Prostate gland (tissue), 2 donors: ENCODE measurements at regions not wholly inside any gene's neighbourhood (a gene's known extent, or its start where the extent isn't known, plus 50 kb on each side); places are given as distances from the start of the nearest gene placed in this dataset.

Experiments used
- DNase-seq: peaks from one replicate; pipeline ENCODE4 v3.0.0-alpha.2; 2019; ENCODE audit warnings: low spot score
- H3K27ac ChIP-seq, 2 donors: fragments of 200-600 bp; sonication (generic); 2 replicates each; pipeline ENCODE4 v1.5.1; 2017 to 2019
- H3K27me3 ChIP-seq: fragments of 200-600 bp; sonication (generic); replicated peaks from 2 replicates; pipeline ENCODE4 v1.5.1; 2019; ENCODE audit not compliant: insufficient read depth
- H3K36me3 ChIP-seq, 2 donors: fragments of 200-600 bp; sonication (generic); 1 replicate in 1 of 2; 2 replicates in 1 of 2; pipeline versions ENCODE4 v1.5.1 to v1.8.1; 2017 to 2019
- H3K4me1 ChIP-seq: fragments of 200-600 bp; sonication (generic); replicated peaks from 2 replicates; pipeline ENCODE4 v1.5.1; 2019
- H3K4me3 ChIP-seq, 2 donors: fragments of 200-600 bp; sonication (generic); 2 replicates each; pipeline ENCODE4 v1.5.1; 2017 to 2019
- H3K9me3 ChIP-seq: fragments of 200-600 bp; sonication (generic); 2 replicates; pipeline ENCODE4 v1.5.1; 2017
- CTCF ChIP-seq, 4 experiments: fragments of 200-600 bp in 2 of 4; fragments of 450-650 bp in 2 of 4; sonication (generic) in 2 of 4; IDR thresholded peaks; 1 replicate in 3 of 4; 2 replicates in 1 of 4; pipeline ENCODE4 v1.5.1; 2016 to 2019; ENCODE audit warnings: antibody characterized with exemption in 4 of 4, mild to moderate bottlenecking in 2 of 4, moderate library complexity in 2 of 4
- POLR2A ChIP-seq: fragments of 450-650 bp; IDR thresholded peaks from one replicate; pipeline ENCODE4 v1.6.1; 2016; ENCODE audit warnings: antibody characterized with exemption, mild to moderate bottlenecking
- POLR2AphosphoS5 ChIP-seq: sonication (generic); formaldehyde crosslinking; IDR thresholded peaks from one replicate; pipeline ENCODE4 v1.6.1; 2017; ENCODE audit warnings: antibody characterized with exemption
- WGBS: methylation state at CpG from one replicate; pipeline ENCODE4 v1.1.5; 2018; 5-methylcytosine and 5-hydroxymethylcytosine counted together
- intact Hi-C: fragments of 100-400 bp; cut with DNase I; formaldehyde crosslinking; loops from one replicate; pipeline ENCODE4 v1.14.2; 2022

GRCh38 chrX:137234651-137235402 lies 201.0 kb upstream of the GPR101 start:
- WGBS = 48% methylated on average over 6 of the region's 6 CpGs
- Histone ChIP-seq H3K9me3 (no peaks in the 10 kb centered on the region), H3K27ac (no peak overlapping the region), H3K27me3 (no peaks in the 10 kb centered on the region), H3K4me3 (no peak overlapping the region), H3K4me1 (no peaks in the 10 kb centered on the region), H3K36me3 (no peaks in the 10 kb centered on the region)
- intact Hi-C loops = no loop called here
- TF ChIP-seq POLR2AphosphoS5 (no peak), CTCF (IDR thresholded peaks at IDR 0.05) (no peak), POLR2A (no peak)
- DNase-seq = no peak

GRCh38 chrX:137233478-137233877 lies 199.7 kb upstream of the GPR101 start:
- DNase-seq = no peak
- Histone ChIP-seq H3K27me3 (no peaks in the 10 kb centered on the region), H3K27ac (no peak overlapping the region), H3K36me3 (no peaks in the 10 kb centered on the region), H3K4me3 (no peak overlapping the region), H3K9me3 (no peaks in the 10 kb centered on the region), H3K4me1 (no peaks in the 10 kb centered on the region)
- no peak for TF ChIP-seq POLR2A
- no peak for TF ChIP-seq POLR2AphosphoS5
- TF ChIP-seq CTCF (IDR thresholded peaks at IDR 0.05) = no peak
- intact Hi-C loops = no loop called here
- 66% methylated on average over 3 of the region's 3 CpGs for WGBS

GRCh38 chrX:137227151-137227550 lies 193.4 kb upstream of the GPR101 start:
- TF ChIP-seq CTCF (IDR thresholded peaks at IDR 0.05) (no peak), POLR2A (no peak), POLR2AphosphoS5 (no peak)
- DNase-seq = no peak
- Histone ChIP-seq H3K4me3 (no peak overlapping the region), H3K27ac (no peak overlapping the region), H3K9me3 (no peaks in the 10 kb centered on the region), H3K27me3 (no peaks in the 10 kb centered on the region), H3K4me1 (no peaks in the 10 kb centered on the region), H3K36me3 (no peaks in the 10 kb centered on the region)
- intact Hi-C loops = no loop called here
- WGBS = 48% methylated on average over 2 of the region's 2 CpGs

DNA sequence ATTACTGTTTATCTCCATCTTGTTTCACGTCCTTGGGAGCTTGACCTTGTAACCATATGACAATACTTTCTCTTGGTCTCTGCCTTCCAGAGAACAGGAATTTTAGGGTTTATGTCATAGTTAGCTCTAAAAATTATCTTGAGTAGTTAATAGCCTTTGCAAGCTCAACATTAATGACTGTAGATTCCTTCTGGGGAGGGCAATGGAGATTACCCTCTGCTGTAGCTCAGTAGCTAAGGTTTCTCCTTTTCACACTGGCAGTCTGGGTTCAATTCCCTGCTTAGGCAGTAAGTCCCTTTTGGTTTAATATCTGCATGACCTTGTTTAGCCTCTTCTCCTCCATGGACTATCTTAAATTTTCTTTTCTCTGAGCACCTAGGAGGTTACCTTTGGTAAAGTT lies 181.7 kb upstream of the GPR101 start:
- H3K4me1 ChIP-seq = no peaks in the 10 kb centered on the region
- WGBS = 90% methylated on average over 1 of the region's 1 CpG
- no peaks in the 10 kb centered on the region for H3K9me3 ChIP-seq
- H3K36me3 ChIP-seq = no peaks in the 10 kb centered on the region
- H3K27ac ChIP-seq = no peak overlapping the region
- H3K4me3 ChIP-seq = no peak overlapping the region
- H3K27me3 ChIP-seq = no peaks in the 10 kb centered on the region
- TF ChIP-seq CTCF (IDR thresholded peaks at IDR 0.05) = no peak
- no peak for TF ChIP-seq POLR2A
- no peak for TF ChIP-seq POLR2AphosphoS5
- intact Hi-C loops = no loop called here
- DNase-seq = no peak

DNA sequence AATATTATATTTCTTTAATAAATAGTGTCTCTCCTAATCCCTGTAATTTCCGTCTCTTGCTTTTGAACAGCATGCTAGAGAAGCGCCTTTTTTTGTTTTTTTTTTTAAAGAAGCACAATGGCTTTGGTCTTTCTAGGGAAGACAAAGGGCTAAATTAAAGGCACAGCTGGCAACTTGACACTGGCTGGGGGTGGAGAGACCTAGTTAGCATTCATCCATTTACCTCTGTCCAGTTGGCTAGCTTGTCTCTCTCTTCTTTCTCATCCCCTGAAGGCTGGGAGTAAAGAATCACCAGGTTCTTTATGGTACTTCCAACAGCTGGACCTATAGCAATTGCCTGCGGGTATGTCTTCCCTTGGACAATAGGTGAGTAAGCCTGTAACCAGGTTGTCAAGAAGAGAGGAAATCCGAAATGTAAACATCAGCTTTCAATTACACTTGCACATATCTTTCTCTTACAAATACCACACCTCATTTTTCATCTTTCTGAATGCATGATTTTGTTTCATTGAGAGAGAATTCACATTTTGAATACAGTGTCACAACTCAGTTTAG lies 178.4 kb upstream of the GPR101 start:
- no peak for TF ChIP-seq POLR2A
- no peak for TF ChIP-seq CTCF (IDR thresholded peaks at IDR 0.05)
- no peak for TF ChIP-seq POLR2AphosphoS5
- H3K9me3 ChIP-seq = no peaks in the 10 kb centered on the region
- no peaks in the 10 kb centered on the region for H3K27me3 ChIP-seq
- intact Hi-C loops = no loop called here
- no peaks in the 10 kb centered on the region for H3K36me3 ChIP-seq
- no peak overlapping the region for H3K27ac ChIP-seq
- H3K4me1 ChIP-seq = no peaks in the 10 kb centered on the region
- H3K4me3 ChIP-seq = no peak overlapping the region
- 33% methylated on average over 4 of the region's 4 CpGs for WGBS
- no peak for DNase-seq
